ENCODE measurements at regions not wholly inside any gene's neighbourhood (a gene's known extent, or its start where the extent isn't known, plus 50 kb on each side); places are given as distances from the start of the nearest gene placed in this dataset.

GRCh38 chr2:133849341-133849740, 281.1 kb upstream of the NCKAP5 start:
- no peak for DNase-seq (ENCODE audit: low read depth)
- TF ChIP-seq POLR2A (IDR thresholded peaks at IDR 0.05; ENCODE audit: extremely low read depth, insufficient read length): no peak
- no peak for TF ChIP-seq MYC (IDR thresholded peaks at IDR 0.05; ENCODE audit: low read depth, low read length)
- TF ChIP-seq CTCF (IDR thresholded peaks at IDR 0.05; ENCODE audit: low read depth, low read length): no peak
- no peak for TF ChIP-seq MAX (IDR thresholded peaks at IDR 0.05; ENCODE audit: low read depth, low read length)
- no peak overlapping the region for H3K4me3 ChIP-seq (ENCODE audit: low read depth, low read length)

DNA sequence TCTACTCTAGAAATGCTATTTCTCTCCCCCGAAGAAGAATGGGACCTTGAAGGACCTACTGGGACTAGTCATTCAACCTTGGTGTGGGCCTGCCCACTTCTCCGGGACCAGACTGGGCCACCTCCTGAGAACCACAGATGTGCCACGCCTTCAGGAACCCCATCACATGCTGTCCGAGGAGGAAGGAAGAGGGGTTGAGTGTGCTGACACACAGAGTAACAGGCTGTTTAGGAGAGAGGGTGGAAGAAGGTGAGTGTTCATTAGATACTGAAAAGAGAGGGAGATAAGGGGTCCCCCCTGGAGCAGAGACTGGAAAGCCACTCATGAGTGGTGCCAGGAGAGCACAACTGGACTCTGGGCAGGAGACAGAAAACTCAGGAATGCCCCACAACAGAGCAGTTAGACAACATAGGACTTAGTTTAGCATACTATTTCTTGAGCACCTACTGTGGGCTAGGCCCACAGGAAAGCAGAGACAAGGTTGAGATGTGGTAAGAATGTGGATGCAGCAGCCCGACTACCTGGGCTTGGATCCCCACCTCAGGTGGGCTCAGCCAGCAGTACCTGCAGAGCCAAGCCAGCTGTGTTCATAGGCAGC, 286.4 kb upstream of the NCKAP5 start:
- TF ChIP-seq POLR2A (IDR thresholded peaks at IDR 0.05; ENCODE audit: extremely low read depth, insufficient read length) (no peak), MAX (IDR thresholded peaks at IDR 0.05; ENCODE audit: low read depth, low read length) (no peak), CTCF (IDR thresholded peaks at IDR 0.05; ENCODE audit: low read depth, low read length) (no peak), MYC (IDR thresholded peaks at IDR 0.05; ENCODE audit: low read depth, low read length) (no peak)
- no peak for DNase-seq (ENCODE audit: low read depth)
- no peak overlapping the region for H3K4me3 ChIP-seq (ENCODE audit: low read depth, low read length)

GRCh38 chr2:133855526-133855925, 287.3 kb upstream of the NCKAP5 start:
- no peak overlapping the region for H3K4me3 ChIP-seq (ENCODE audit: low read depth, low read length)
- TF ChIP-seq CTCF (IDR thresholded peaks at IDR 0.05; ENCODE audit: low read depth, low read length): no peak
- TF ChIP-seq MYC (IDR thresholded peaks at IDR 0.05; ENCODE audit: low read depth, low read length): no peak
- no peak for TF ChIP-seq POLR2A (IDR thresholded peaks at IDR 0.05; ENCODE audit: extremely low read depth, insufficient read length)
- TF ChIP-seq MAX (IDR thresholded peaks at IDR 0.05; ENCODE audit: low read depth, low read length): no peak
- DNase-seq (ENCODE audit: low read depth): no peak

DNA sequence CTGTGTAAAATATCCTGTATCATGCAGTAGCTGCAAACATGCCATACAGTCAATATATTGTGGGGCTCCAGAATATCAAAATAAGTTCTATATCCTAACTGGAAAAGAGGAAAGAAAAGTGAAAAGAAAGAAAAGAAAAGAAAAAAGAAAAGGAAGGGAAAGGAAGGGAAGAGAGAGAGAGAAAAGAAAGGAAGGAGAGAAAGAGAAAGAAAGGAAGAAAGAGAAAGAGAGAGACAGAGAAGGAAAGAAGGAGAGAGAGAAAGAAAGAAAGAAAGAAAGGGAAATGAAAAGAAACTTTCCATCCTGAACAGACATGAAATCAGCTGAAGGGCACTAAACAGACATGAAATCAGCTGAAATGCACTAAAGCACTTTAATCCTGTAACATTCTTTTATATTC, 288.4 kb upstream of the NCKAP5 start:
- TF ChIP-seq MAX (IDR thresholded peaks at IDR 0.05; ENCODE audit: low read depth, low read length) (no peak), POLR2A (IDR thresholded peaks at IDR 0.05; ENCODE audit: extremely low read depth, insufficient read length) (no peak), MYC (IDR thresholded peaks at IDR 0.05; ENCODE audit: low read depth, low read length) (no peak), CTCF (IDR thresholded peaks at IDR 0.05; ENCODE audit: low read depth, low read length) (no peak)
- DNase-seq (ENCODE audit: low read depth): no peak
- no peak overlapping the region for H3K4me3 ChIP-seq (ENCODE audit: low read depth, low read length)

DNA sequence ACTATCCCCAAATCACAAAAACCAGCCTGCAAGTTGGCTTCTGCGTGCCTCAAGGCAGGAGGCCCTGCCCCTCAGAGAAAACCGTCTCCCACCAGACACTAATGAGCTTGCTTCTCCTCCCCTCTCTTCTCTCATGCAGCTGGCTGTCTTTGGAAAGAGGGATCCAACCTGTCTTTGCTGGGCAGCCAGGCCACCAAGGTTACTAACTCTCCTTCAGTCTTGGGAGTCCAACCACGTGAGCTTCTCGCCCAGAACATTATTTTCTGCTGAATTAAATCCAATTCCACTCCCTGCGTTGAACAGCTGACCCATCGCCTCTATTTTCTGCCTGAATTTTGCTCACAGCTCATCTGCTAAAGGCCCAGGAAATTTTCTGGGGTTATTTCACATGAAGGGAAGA, 291.3 kb upstream of the NCKAP5 start:
- DNase-seq (ENCODE audit: low read depth): no peak
- no peak overlapping the region for H3K4me3 ChIP-seq (ENCODE audit: low read depth, low read length)
- no peak for TF ChIP-seq CTCF (IDR thresholded peaks at IDR 0.05; ENCODE audit: low read depth, low read length)

DNA sequence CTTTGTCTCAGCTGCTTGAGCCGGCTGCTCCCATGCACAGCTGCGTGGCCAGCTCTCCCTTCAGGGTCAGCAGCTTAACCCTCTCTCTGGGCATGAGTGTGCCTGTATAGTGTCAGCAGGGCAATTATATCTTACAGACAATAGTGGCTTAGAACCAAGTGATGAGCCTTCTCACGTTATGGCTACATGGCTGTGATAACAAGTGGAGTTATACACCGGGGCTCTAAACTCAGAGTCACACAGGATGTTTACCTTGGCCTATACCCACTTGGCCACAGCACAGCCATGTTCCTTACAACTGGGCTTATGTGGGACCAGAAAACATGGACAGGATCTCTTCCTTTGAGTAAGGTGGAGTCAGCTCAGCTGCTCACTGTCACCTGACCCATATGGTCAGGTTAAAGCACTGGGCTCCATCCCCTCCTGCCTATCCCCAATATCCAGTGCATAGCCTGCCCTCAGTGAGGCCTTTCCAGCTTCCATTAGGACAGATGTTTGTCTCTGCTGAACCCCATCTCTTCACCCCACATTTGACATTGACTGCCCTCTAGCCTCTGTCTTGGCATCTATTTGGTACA, 294.2 kb upstream of the NCKAP5 start:
- DNase-seq (ENCODE audit: low read depth): no peak
- no peak for TF ChIP-seq POLR2A (IDR thresholded peaks at IDR 0.05; ENCODE audit: extremely low read depth, insufficient read length)
- no peak for TF ChIP-seq CTCF (IDR thresholded peaks at IDR 0.05; ENCODE audit: low read depth, low read length)
- no peak for TF ChIP-seq MAX (IDR thresholded peaks at IDR 0.05; ENCODE audit: low read depth, low read length)
- no peak for TF ChIP-seq MYC (IDR thresholded peaks at IDR 0.05; ENCODE audit: low read depth, low read length)

More for the DNA sequence above, 294.2 kb upstream of the NCKAP5 start:
- H3K4me3 ChIP-seq (ENCODE audit: low read depth, low read length): no peak overlapping the region

All from NB4 (cell line).